Fibroblast of villous mesenchyme (primary cell): ENCODE measurements at regions not wholly inside any gene's neighbourhood (a gene's known extent, or its start where the extent isn't known, plus 50 kb on each side); places are given as distances from the start of the nearest gene placed in this dataset.

Experiments used
- DNase-seq: peaks from one replicate; pipeline ENCODE4 v3.0.0-alpha.2; 2010; ENCODE audit warnings: low read depth
- H3K4me3 ChIP-seq: 2 replicates; pipeline ENCODE4 v1.5.1; 2011; ENCODE audit warnings: low read depth, mild to moderate bottlenecking, low read length
- CTCF ChIP-seq: IDR thresholded peaks from 2 replicates; pipeline ENCODE4 v1.5.1; 2012; ENCODE audit warnings: low read depth, mild to moderate bottlenecking, low read length; ENCODE audit not compliant: insufficient read depth

GRCh38 chr11:87974797-87975196, 200.4 kb downstream of the RAB38 start:
- no peak for TF ChIP-seq CTCF
- no peak for DNase-seq
- H3K4me3 ChIP-seq, result no peak overlapping the region

GRCh38 chr11:87972133-87972532, 203.1 kb downstream of the RAB38 start:
- no peak overlapping the region for H3K4me3 ChIP-seq
- TF ChIP-seq CTCF, result no peak
- no peak for DNase-seq

GRCh38 chr11:87971354-87971753, 203.9 kb downstream of the RAB38 start:
- DNase-seq, result no peak
- no peak overlapping the region for H3K4me3 ChIP-seq
- no peak for TF ChIP-seq CTCF

- no peak for TF ChIP-seq CTCF
- no peak for DNase-seq
- H3K4me3 ChIP-seq, result no peak overlapping the region
These were observed 204.5 kb downstream of the RAB38 start for GRCh38 chr11:87970762-87971161.

GRCh38 chr11:87967459-87967858, 207.8 kb downstream of the RAB38 start:
- no peak overlapping the region for H3K4me3 ChIP-seq
- no peak for DNase-seq
- no peak for TF ChIP-seq CTCF

- H3K4me3 ChIP-seq, result no peak overlapping the region
- no peak for DNase-seq
- TF ChIP-seq CTCF, result no peak
These were observed 208.5 kb downstream of the RAB38 start for GRCh38 chr11:87966694-87967093.

GRCh38 chr11:87966216-87966615, 209.0 kb downstream of the RAB38 start:
- no peak for DNase-seq
- no peak overlapping the region for H3K4me3 ChIP-seq
- no peak for TF ChIP-seq CTCF
